Chondrocyte (in vitro differentiated cells): ENCODE measurements at regions not wholly inside any gene's neighbourhood (a gene's known extent, or its start where the extent isn't known, plus 50 kb on each side); places are given as distances from the start of the nearest gene placed in this dataset.

Experiments
- DNase-seq: peaks from one replicate; pipeline ENCODE4 v3.0.0; 2021; ENCODE audit warnings: mixed read lengths, low spot score
- H3K27ac Mint-ChIP-seq: one replicate; pipeline ENCODE4 v1.8.0; 2021; ENCODE audit warnings: mild to moderate bottlenecking, moderate library complexity, mixed read lengths; ENCODE audit not compliant: unreplicated experiment
- H3K27me3 Mint-ChIP-seq: 2 replicates; pipeline ENCODE4 v1.8.0; 2021; ENCODE audit warnings: low read depth, mixed read lengths
- H3K36me3 Mint-ChIP-seq: 2 replicates; pipeline ENCODE4 v1.8.0; 2021; ENCODE audit warnings: low read depth, mixed read lengths
- H3K4me1 Mint-ChIP-seq: 2 replicates; pipeline ENCODE4 v1.8.0; 2021; ENCODE audit warnings: low read depth, mild to moderate bottlenecking, mixed read lengths
- H3K4me3 Mint-ChIP-seq: one replicate; pipeline ENCODE4 v1.8.0; 2021; ENCODE audit warnings: mild to moderate bottlenecking, moderate library complexity, mixed read lengths; ENCODE audit not compliant: unreplicated experiment
- H3K9me3 Mint-ChIP-seq: 2 replicates; pipeline ENCODE4 v1.8.0; 2021; ENCODE audit warnings: low read depth, mixed read lengths
- CTCF ChIP-seq: fragments of 200-600 bp; sonication (generic); IDR thresholded peaks from 2 replicates; pipeline ENCODE4 v1.5.0; 2021; ENCODE audit warnings: antibody characterized with exemption, mild to moderate bottlenecking, moderate library complexity

- DNase-seq, result no peak
- H3K4me1 Mint-ChIP-seq, result peaks cover 3% of the 10 kb centered on the region
- no peak for TF ChIP-seq CTCF
- H3K27ac Mint-ChIP-seq, result no peak overlapping the region
- no peaks in the 10 kb centered on the region for H3K36me3 Mint-ChIP-seq
- H3K9me3 Mint-ChIP-seq, result no peaks in the 10 kb centered on the region
- peaks cover 20% of the 10 kb centered on the region for H3K27me3 Mint-ChIP-seq
- H3K4me3 Mint-ChIP-seq, result no peak overlapping the region
Observed at GRCh38 chr10:129415215-129416140, 51.6 kb upstream of the MGMT start.

- no peak for TF ChIP-seq CTCF
- H3K27me3 Mint-ChIP-seq, result peaks cover 20% of the 10 kb centered on the region
- peaks cover 3% of the 10 kb centered on the region for H3K4me1 Mint-ChIP-seq
- no peak for DNase-seq
- no peak overlapping the region for H3K4me3 Mint-ChIP-seq
- no peak overlapping the region for H3K27ac Mint-ChIP-seq
- no peaks in the 10 kb centered on the region for H3K9me3 Mint-ChIP-seq
- no peaks in the 10 kb centered on the region for H3K36me3 Mint-ChIP-seq
Observed at GRCh38 chr10:129416155-129416554, 50.9 kb upstream of the MGMT start.

GRCh38 chr10:129416956-129417765 lies 49.9 kb upstream of the MGMT start:
- Mint-ChIP-seq H3K4me3 (no peak overlapping the region), H3K4me1 (peaks cover 3% of the 10 kb centered on the region), H3K27me3 (peaks cover 17% of the 10 kb centered on the region), H3K36me3 (no peaks in the 10 kb centered on the region), H3K9me3 (no peaks in the 10 kb centered on the region), H3K27ac (no peak overlapping the region)
- TF ChIP-seq CTCF, result no peak
- DNase-seq, result no peak
